Fibroblast of villous mesenchyme (primary cell): ENCODE measurements at regions not wholly inside any gene's neighbourhood (a gene's known extent, or its start where the extent isn't known, plus 50 kb on each side); places are given as distances from the start of the nearest gene placed in this dataset.

ENCODE experiments used
- DNase-seq: peaks from one replicate; pipeline ENCODE4 v3.0.0-alpha.2; 2010; ENCODE audit warnings: low read depth
- H3K4me3 ChIP-seq: 2 replicates; pipeline ENCODE4 v1.5.1; 2011; ENCODE audit warnings: low read depth, mild to moderate bottlenecking, low read length
- TF ChIP-seq, protein P1 (sequence below): IDR thresholded peaks from 2 replicates; pipeline ENCODE4 v1.5.1; 2012; ENCODE audit warnings: low read depth, mild to moderate bottlenecking, low read length; ENCODE audit not compliant: insufficient read depth

- DNase-seq, result no peak
- TF ChIP-seq, protein P1, sequence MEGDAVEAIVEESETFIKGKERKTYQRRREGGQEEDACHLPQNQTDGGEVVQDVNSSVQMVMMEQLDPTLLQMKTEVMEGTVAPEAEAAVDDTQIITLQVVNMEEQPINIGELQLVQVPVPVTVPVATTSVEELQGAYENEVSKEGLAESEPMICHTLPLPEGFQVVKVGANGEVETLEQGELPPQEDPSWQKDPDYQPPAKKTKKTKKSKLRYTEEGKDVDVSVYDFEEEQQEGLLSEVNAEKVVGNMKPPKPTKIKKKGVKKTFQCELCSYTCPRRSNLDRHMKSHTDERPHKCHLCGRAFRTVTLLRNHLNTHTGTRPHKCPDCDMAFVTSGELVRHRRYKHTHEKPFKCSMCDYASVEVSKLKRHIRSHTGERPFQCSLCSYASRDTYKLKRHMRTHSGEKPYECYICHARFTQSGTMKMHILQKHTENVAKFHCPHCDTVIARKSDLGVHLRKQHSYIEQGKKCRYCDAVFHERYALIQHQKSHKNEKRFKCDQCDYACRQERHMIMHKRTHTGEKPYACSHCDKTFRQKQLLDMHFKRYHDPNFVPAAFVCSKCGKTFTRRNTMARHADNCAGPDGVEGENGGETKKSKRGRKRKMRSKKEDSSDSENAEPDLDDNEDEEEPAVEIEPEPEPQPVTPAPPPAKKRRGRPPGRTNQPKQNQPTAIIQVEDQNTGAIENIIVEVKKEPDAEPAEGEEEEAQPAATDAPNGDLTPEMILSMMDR, result no peak
- H3K4me3 ChIP-seq, result no peak overlapping the region
Measured at GRCh38 chr13:20344836-20345490, 112.8 kb upstream of the GJB6 start.

GRCh38 chr13:20342311-20342710, 110.2 kb upstream of the GJB6 start:
- TF ChIP-seq, protein P1, result no peak
- DNase-seq, result no peak
- no peak overlapping the region for H3K4me3 ChIP-seq

DNA sequence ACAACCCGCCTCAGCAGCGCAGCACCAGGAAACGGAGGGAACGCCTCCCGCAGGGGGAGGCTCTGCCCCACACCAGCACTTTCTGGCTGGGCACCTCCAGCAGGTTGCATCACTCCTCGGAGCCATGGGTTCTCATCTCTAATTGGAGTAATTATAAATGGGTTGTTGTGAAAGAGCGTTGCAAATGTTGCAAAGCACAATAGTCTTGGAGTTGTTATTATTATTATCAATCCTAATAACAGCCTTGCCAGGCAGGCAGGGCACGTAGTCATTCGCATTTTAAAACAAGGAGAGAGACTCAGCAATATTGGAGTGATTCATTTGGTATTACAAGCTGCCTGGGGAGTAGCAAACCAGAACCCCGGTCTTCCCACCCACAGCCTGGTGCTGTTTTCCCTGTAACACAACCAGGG, 108.6 kb upstream of the GJB6 start:
- peak; percentile 22 for DNase-seq
- no peak overlapping the region for H3K4me3 ChIP-seq
- TF ChIP-seq, protein P1, result no peak

DNA sequence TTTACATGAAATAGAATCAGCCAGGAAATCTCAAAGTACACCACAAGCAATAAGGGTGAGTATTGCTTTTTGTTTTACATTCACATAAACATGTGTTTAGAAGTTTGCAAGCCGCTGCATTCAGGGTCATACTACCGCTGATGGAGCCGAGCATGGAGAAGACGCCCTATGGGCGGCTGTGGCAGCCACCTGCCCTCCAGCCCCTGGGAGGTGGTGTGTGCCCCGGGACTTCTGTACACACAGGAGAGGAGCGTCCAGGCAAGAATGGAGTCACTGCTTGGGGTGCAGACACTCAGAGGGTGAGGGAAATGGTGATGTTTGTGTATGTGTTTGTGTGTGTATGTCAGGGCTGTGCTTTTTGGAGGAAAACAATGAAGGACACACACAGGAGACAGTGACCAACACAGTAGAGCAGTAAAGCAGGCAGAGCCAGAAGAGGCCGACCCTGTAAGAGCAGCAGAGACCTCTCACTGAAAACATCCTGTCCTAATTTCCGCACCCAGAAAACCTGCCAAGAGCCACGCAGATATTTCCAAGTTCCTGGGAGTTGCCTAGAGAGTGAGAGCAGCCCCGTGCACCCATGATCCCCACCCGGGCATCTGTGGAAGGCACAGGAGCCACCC, 108.1 kb upstream of the GJB6 start:
- TF ChIP-seq, protein P1, result no peak
- DNase-seq, result no peak
- no peak overlapping the region for H3K4me3 ChIP-seq

- DNase-seq, result no peak
- no peak overlapping the region for H3K4me3 ChIP-seq
- TF ChIP-seq, protein P1, result no peak
Measured at GRCh38 chr13:20337884-20338551, 105.9 kb upstream of the GJB6 start.

DNA sequence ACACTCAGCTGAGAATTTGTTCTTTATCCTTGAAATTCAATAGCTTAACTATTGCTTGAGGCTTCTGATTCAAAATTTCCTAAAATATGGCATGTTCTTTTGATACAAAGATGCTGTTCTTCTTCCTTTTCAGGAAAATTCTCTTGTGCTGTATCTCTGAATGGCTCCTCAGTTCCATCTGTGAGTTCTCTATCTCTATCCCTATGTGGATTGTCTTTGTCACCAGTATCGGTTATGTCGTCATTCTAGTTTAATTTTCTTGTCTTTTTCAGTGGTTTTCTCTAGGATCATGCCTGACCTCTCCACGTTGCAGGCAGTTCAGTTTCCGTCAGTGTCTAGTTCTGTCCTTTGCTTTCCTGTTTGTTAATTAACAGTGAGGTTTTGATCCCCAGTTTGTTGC, 104.6 kb upstream of the GJB6 start:
- no peak for DNase-seq
- TF ChIP-seq, protein P1, result no peak
- no peak overlapping the region for H3K4me3 ChIP-seq

DNA sequence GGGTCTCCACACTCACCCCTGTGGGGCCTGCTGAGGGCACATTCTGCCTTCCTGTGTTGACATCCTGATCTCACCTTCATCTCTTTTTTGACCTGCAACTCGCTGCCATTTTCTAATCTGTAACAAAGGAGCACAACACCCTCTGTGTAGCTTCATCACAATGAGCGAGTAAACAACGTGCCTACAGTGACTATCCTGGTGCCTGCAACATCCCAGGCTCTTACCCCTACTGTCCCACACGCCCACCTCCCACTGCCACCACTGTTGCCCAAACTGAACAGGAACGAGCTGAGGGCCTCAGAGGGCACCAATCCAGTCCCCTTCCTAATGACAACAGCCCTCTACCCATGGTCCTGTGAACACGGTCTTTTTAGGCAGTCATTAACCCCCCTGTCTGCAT, 102.2 kb upstream of the GJB6 start:
- TF ChIP-seq, protein P1, result no peak
- H3K4me3 ChIP-seq, result no peak overlapping the region
- DNase-seq, result no peak
